Mesendoderm (in vitro differentiated cells): ENCODE measurements at regions not wholly inside any gene's neighbourhood (a gene's known extent, or its start where the extent isn't known, plus 50 kb on each side); places are given as distances from the start of the nearest gene placed in this dataset.

ENCODE experiments used
- DNase-seq: peaks from one replicate; pipeline ENCODE4 v3.0.0; 2013
- H2AK5ac ChIP-seq: 2 replicates; pipeline ENCODE4 v1.6.1; 2013; ENCODE audit warnings: low read length, inconsistent platforms
- H2BK120ac ChIP-seq: 2 replicates; pipeline ENCODE4 v1.6.1; 2013; ENCODE audit warnings: low read depth, mild to moderate bottlenecking, low read length, moderate library complexity, mixed read lengths
- H2BK15ac ChIP-seq: replicated peaks from 2 replicates; pipeline ENCODE4 v1.6.1; 2013; ENCODE audit warnings: low read depth, mild to moderate bottlenecking, moderate library complexity
- H2BK5ac ChIP-seq: 2 replicates; pipeline ENCODE4 v1.6.1; 2013; ENCODE audit warnings: low read length, inconsistent platforms
- H3K18ac ChIP-seq: 2 replicates; pipeline ENCODE4 v1.6.1; 2013; ENCODE audit warnings: mild to moderate bottlenecking, low read length, mixed read lengths
- H3K23ac ChIP-seq: one replicate; pipeline ENCODE4 v1.6.1; 2013; ENCODE audit warnings: low read length
- H3K27ac ChIP-seq: 2 replicates; pipeline ENCODE4 v1.5.1; 2013; ENCODE audit warnings: low read depth, mild to moderate bottlenecking, inconsistent platforms, low read length, moderate library complexity
- H3K27me3 ChIP-seq: 2 replicates; pipeline ENCODE4 v1.6.1; 2013; ENCODE audit warnings: low read length, control low read depth, mild to moderate bottlenecking, inconsistent platforms; ENCODE audit not compliant: insufficient read depth, poor library complexity
- H3K36me3 ChIP-seq: 2 replicates; pipeline ENCODE4 v1.6.1; 2013; ENCODE audit warnings: low read length, inconsistent platforms; ENCODE audit not compliant: control insufficient read depth, insufficient read depth
- H3K4ac ChIP-seq: one replicate; pipeline ENCODE4 v1.6.1; 2013; ENCODE audit warnings: low read depth, mild to moderate bottlenecking, low read length, moderate library complexity
- H3K4me1 ChIP-seq: 2 replicates; pipeline ENCODE4 v1.6.1; 2013; ENCODE audit warnings: low read depth, low read length, inconsistent platforms; ENCODE audit not compliant: control insufficient read depth
- H3K4me2 ChIP-seq: 2 replicates; pipeline ENCODE4 v1.6.1; 2013; ENCODE audit warnings: low read length
- H3K4me3 ChIP-seq: 2 replicates; pipeline ENCODE4 v1.5.1; 2013; ENCODE audit warnings: mild to moderate bottlenecking, low read length
- H3K56ac ChIP-seq: one replicate; pipeline ENCODE4 v1.6.1; 2013; ENCODE audit warnings: low read length
- H3K79me1 ChIP-seq: 2 replicates; pipeline ENCODE4 v1.6.1; 2013; ENCODE audit warnings: low read length, inconsistent platforms
- H3K79me2 ChIP-seq: 2 replicates; pipeline ENCODE4 v1.6.1; 2013; ENCODE audit warnings: mild to moderate bottlenecking, low read length; ENCODE audit not compliant: control insufficient read depth, insufficient read depth
- H3K9ac ChIP-seq: 2 replicates; pipeline ENCODE4 v1.6.1; 2013; ENCODE audit warnings: low read length, inconsistent platforms
- H4K5ac ChIP-seq: one replicate; pipeline ENCODE4 v1.6.1; 2013; ENCODE audit warnings: low read length
- H4K8ac ChIP-seq: one replicate; pipeline ENCODE4 v1.6.1; 2013; ENCODE audit warnings: low read depth, mild to moderate bottlenecking, control low read depth, low read length, moderate library complexity
- WGBS: extraction: QIAGEN DNeasy Blood & Tissue Kit; methylation state at CpG from one replicate; pipeline ENCODE4 v1.1.7; 2013; ENCODE audit warnings: low lambda C conversion rate, missing lambda C conversion rate; ENCODE audit not compliant: insufficient coverage; ENCODE audit errors: extremely low coverage; 5-methylcytosine and 5-hydroxymethylcytosine counted together

GRCh38 chr15:99440551-99441443 is 125.0 kb upstream of the MEF2A start:
- H3K4me2 ChIP-seq = no peak overlapping the region
- no peak overlapping the region for H2BK120ac ChIP-seq
- no peak overlapping the region for H4K8ac ChIP-seq
- H3K79me2 ChIP-seq = no peaks in the 10 kb centered on the region
- H3K56ac ChIP-seq = no peak overlapping the region
- no peak for DNase-seq
- H2BK15ac ChIP-seq = no peak overlapping the region
- no peak overlapping the region for H2AK5ac ChIP-seq
- H3K9ac ChIP-seq = no peak overlapping the region
- H3K79me1 ChIP-seq = no peaks in the 10 kb centered on the region
- no peak overlapping the region for H3K4me3 ChIP-seq
- no CpG with 5 or more reads among the region's 20 CpGs for WGBS
- peaks cover 2% of the 10 kb centered on the region for H3K4me1 ChIP-seq
- H3K36me3 ChIP-seq = no peaks in the 10 kb centered on the region
- no peaks in the 10 kb centered on the region for H3K27me3 ChIP-seq
- H3K4ac ChIP-seq = no peak overlapping the region
- no peak overlapping the region for H3K18ac ChIP-seq
- no peak overlapping the region for H3K23ac ChIP-seq
- H3K27ac ChIP-seq = no peak overlapping the region
- no peak overlapping the region for H4K5ac ChIP-seq
- H2BK5ac ChIP-seq = no peak overlapping the region

- no peak overlapping the region for H4K5ac ChIP-seq
- WGBS = no CpG with 5 or more reads among the region's 6 CpGs
- H3K79me1 ChIP-seq = no peaks in the 10 kb centered on the region
- H2BK15ac ChIP-seq = no peak overlapping the region
- peaks cover 2% of the 10 kb centered on the region for H3K4me1 ChIP-seq
- no peaks in the 10 kb centered on the region for H3K27me3 ChIP-seq
- no peak overlapping the region for H3K4me3 ChIP-seq
- DNase-seq = no peak
- H3K23ac ChIP-seq = no peak overlapping the region
- no peak overlapping the region for H4K8ac ChIP-seq
- no peak overlapping the region for H3K9ac ChIP-seq
- no peaks in the 10 kb centered on the region for H3K79me2 ChIP-seq
- H3K27ac ChIP-seq = no peak overlapping the region
- no peak overlapping the region for H2BK120ac ChIP-seq
- H3K56ac ChIP-seq = no peak overlapping the region
- no peak overlapping the region for H3K18ac ChIP-seq
- H2AK5ac ChIP-seq = no peak overlapping the region
- no peaks in the 10 kb centered on the region for H3K36me3 ChIP-seq
- no peak overlapping the region for H3K4ac ChIP-seq
- H2BK5ac ChIP-seq = no peak overlapping the region
- no peak overlapping the region for H3K4me2 ChIP-seq
Observed at GRCh38 chr15:99441444-99441800, 124.4 kb upstream of the MEF2A start.

- Histone ChIP-seq H3K18ac (no peak overlapping the region), H3K56ac (no peak overlapping the region), H3K79me1 (no peaks in the 10 kb centered on the region), H3K4me3 (no peak overlapping the region), H2BK5ac (no peak overlapping the region), H2BK15ac (no peak overlapping the region), H2AK5ac (no peak overlapping the region), H3K27me3 (no peaks in the 10 kb centered on the region), H3K27ac (no peak overlapping the region), H2BK120ac (no peak overlapping the region), H4K8ac (no peak overlapping the region), H3K9ac (no peak overlapping the region), H3K4me1 (peaks cover 2% of the 10 kb centered on the region), H3K79me2 (no peaks in the 10 kb centered on the region), H4K5ac (no peak overlapping the region), H3K4me2 (no peak overlapping the region), H3K36me3 (no peaks in the 10 kb centered on the region), H3K23ac (no peak overlapping the region), H3K4ac (no peak overlapping the region)
- no CpG with 5 or more reads among the region's 3 CpGs for WGBS
- no peak for DNase-seq
Observed at GRCh38 chr15:99441871-99442251, 123.9 kb upstream of the MEF2A start.

GRCh38 chr15:99442252-99442897 is 123.4 kb upstream of the MEF2A start:
- H3K36me3 ChIP-seq = no peaks in the 10 kb centered on the region
- WGBS = no CpG with 5 or more reads among the region's 14 CpGs
- H2BK120ac ChIP-seq = no peak overlapping the region
- no peaks in the 10 kb centered on the region for H3K79me1 ChIP-seq
- no peaks in the 10 kb centered on the region for H3K79me2 ChIP-seq
- H3K4me2 ChIP-seq = no peak overlapping the region
- H2AK5ac ChIP-seq = no peak overlapping the region
- H3K18ac ChIP-seq = no peak overlapping the region
- peaks cover 2% of the 10 kb centered on the region for H3K4me1 ChIP-seq
- DNase-seq = peak; percentile 34
- no peak overlapping the region for H3K27ac ChIP-seq
- no peak overlapping the region for H2BK15ac ChIP-seq
- H3K4me3 ChIP-seq = no peak overlapping the region
- no peak overlapping the region for H4K8ac ChIP-seq
- H3K4ac ChIP-seq = no peak overlapping the region
- H4K5ac ChIP-seq = no peak overlapping the region
- no peak overlapping the region for H3K9ac ChIP-seq
- H2BK5ac ChIP-seq = no peak overlapping the region
- no peak overlapping the region for H3K56ac ChIP-seq
- H3K23ac ChIP-seq = no peak overlapping the region
- no peaks in the 10 kb centered on the region for H3K27me3 ChIP-seq

DNA sequence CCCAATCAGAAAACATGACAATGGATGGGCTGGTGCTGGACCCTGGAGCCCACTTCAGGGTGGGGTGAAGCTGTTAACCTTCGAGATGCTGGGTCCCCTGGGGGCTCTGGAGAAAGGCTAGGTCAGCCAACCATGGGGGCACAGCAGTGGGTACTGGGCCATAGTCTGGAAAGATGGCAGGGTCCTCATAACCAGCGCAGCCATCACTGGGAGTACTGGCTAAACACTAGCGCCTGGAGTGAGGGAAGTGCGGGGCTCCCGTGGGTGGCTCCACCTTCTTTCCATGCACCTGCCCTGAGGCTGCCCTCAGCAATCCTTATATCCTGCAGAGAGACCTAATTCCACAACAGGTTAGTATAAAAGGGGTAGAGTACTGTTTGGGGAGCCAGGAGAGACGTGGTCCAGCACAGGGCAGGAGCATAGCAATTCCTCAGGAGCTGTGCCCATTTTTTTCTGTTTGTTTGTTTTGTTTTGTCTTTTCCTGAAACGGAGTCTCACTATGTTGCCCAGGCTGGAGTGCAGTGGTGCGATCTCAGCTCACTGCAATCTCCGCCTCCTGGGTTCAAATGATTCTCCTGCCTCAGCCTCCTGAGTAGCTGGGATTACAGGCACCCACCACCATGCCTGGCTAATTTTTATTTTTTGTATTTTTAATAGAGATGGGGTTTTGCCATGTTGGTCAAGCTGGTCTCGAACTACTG is 122.6 kb upstream of the MEF2A start:
- H3K9ac ChIP-seq = no peak overlapping the region
- no peak overlapping the region for H4K5ac ChIP-seq
- no CpG with 5 or more reads among the region's 10 CpGs for whole genome bisulfite sequencing
- H3K56ac ChIP-seq = no peak overlapping the region
- no peaks in the 10 kb centered on the region for H3K79me1 ChIP-seq
- no peak overlapping the region for H2BK120ac ChIP-seq
- H3K18ac ChIP-seq = no peak overlapping the region
- H3K4me1 ChIP-seq = peaks cover 2% of the 10 kb centered on the region
- H3K27ac ChIP-seq = no peak overlapping the region
- H2BK15ac ChIP-seq = no peak overlapping the region
- H3K23ac ChIP-seq = no peak overlapping the region
- no peak overlapping the region for H3K4me3 ChIP-seq
- H3K27me3 ChIP-seq = no peaks in the 10 kb centered on the region
- no peaks in the 10 kb centered on the region for H3K36me3 ChIP-seq
- H3K4ac ChIP-seq = no peak overlapping the region
- no peak overlapping the region for H3K4me2 ChIP-seq
- H2BK5ac ChIP-seq = no peak overlapping the region
- DNase-seq = no peak
- H4K8ac ChIP-seq = no peak overlapping the region
- H3K79me2 ChIP-seq = no peaks in the 10 kb centered on the region
- no peak overlapping the region for H2AK5ac ChIP-seq
